Psoas muscle (tissue), 7 donors: ENCODE measurements at regions not wholly inside any gene's neighbourhood (a gene's known extent, or its start where the extent isn't known, plus 50 kb on each side); places are given as distances from the start of the nearest gene placed in this dataset.

Experiments used
- ATAC-seq, 4 donors: fragments of 200-7000 bp; cut with Tn5 transposase; one replicate each; pipeline ENCODE4 v1.9.1; 2020; ENCODE audit warnings: moderate library complexity in 3 of 4, mild to moderate bottlenecking in 2 of 4
- DNase-seq, 2 donors: peaks; one replicate each; pipeline ENCODE4 v3.0.0-alpha.2; 2020
- H3K27ac ChIP-seq: fragments of 200-600 bp; one replicate; pipeline ENCODE4 v1.8.0; 2022
- H3K27me3 ChIP-seq, 3 donors: fragments of 200-600 bp in 1 of 3; one replicate each; pipeline versions ENCODE4 v1.6.1 to v1.8.0; 2013 to 2022; ENCODE audit warnings: low read length in 2 of 3, mild to moderate bottlenecking in 2 of 3, moderate library complexity in 1 of 3; ENCODE audit not compliant: insufficient read depth in 3 of 3
- H3K36me3 ChIP-seq, 2 donors: fragments of 200-600 bp in 1 of 2; one replicate each; pipeline versions ENCODE4 v1.6.1 to v1.8.0; 2013 to 2022; ENCODE audit warnings: low read depth in 1 of 2, mild to moderate bottlenecking in 1 of 2, moderate library complexity in 1 of 2; ENCODE audit not compliant: insufficient read depth in 1 of 2
- H3K4me1 ChIP-seq: fragments of 200-600 bp; one replicate; pipeline ENCODE4 v1.8.0; 2022
- H3K4me3 ChIP-seq: fragments of 200-600 bp; one replicate; pipeline ENCODE4 v1.8.0; 2022; ENCODE audit warnings: mild to moderate bottlenecking
- H3K9me3 ChIP-seq: fragments of 200-600 bp; one replicate; pipeline ENCODE4 v1.8.0; 2022
- WGBS, 3 donors: extraction: QIAGEN DNeasy Blood & Tissue Kit; methylation state at CpG; one replicate each; pipeline versions ENCODE4 v1.1.6 to v1.1.7; 2013; 5-methylcytosine and 5-hydroxymethylcytosine counted together
- intact Hi-C, 2 donors: fragments of 100-400 bp; cut with DNase I; formaldehyde crosslinking; loops; one replicate each; pipeline versions ENCODE4 v1.11.0 to v1.14.2; 2022
- TF ChIP-seq, protein P1 (sequence below): fragments of 200-600 bp; IDR thresholded peaks from one replicate; pipeline ENCODE4 v1.8.0; 2022; ENCODE audit warnings: antibody characterized with exemption
- donor health status: healthy with polysubstance abuse.
- donor health status: DM: no; HTN: no; CAD: no; lungs with moderate emphysema.
- donor health status: Bipolar disorder and iron deficiency.
- donor health status: healthy.
- donor health status: DM: yes; HTN: yes; CAD: no.
- donor health status: DM: no; HTN: no; CAD: no.
- donor health status: DM: yes; HTN: yes; CAD: no.

DNA sequence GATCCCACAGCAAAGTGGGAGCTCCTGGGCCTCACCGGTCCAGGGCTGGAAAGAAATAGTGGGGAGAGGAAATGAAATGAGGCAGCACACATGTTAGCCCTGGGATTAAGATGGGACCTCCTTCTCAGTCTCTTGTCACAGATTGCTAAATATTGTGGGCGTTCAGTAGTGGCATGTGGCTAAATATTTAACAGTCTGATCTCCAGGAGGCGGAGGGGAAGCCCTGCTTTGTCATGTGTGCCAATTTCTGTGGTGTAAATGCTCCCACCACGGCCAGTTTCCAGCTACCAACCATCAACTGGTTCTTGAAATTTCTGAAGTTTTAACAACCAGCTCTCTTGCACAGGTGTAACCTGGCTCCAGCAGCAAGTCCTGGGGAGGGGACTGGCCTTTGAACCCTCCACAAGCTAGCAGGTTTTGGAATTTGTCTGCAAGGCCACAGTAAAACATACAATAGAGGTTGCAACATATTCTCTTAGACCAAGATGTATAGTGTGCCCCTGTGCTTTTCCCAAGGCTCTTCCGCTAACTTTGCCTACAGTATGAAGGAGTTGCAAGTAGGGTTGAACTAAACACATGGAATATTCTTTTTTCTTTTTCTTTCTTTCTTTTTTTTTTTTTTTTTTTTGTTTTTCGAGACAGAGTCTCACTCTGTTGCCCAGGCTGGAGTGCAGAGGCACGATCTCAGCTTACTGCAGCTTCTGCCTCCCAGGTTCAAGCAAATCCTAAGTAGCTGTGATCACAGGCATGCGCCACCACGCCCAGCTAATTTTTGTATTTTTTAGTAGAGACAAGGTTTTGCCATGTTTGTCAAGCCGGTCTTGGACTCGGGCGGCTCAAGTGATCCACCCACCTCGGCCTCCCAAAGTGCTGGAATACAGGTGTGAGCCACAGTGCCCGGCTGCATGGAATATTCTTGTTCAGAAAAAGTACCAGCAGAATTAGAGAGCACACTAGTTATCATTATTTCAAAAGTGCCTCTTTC, 103.1 kb upstream of the PCBD1 start:
- no peak for ATAC-seq
- Histone ChIP-seq H3K9me3 (no peaks in the 10 kb centered on the region), H3K27ac (no peak overlapping the region), H3K4me3 (no peak overlapping the region), H3K36me3 (no peaks in the 10 kb centered on the region), H3K4me1 (no peaks in the 10 kb centered on the region), H3K27me3 (no peaks in the 10 kb centered on the region)
- 85 to 91% (median 90%) methylated on average over 14 of the region's 14 CpGs for WGBS, 3 donors
- intact Hi-C loops, result no loop called here
- TF ChIP-seq, protein P1, sequence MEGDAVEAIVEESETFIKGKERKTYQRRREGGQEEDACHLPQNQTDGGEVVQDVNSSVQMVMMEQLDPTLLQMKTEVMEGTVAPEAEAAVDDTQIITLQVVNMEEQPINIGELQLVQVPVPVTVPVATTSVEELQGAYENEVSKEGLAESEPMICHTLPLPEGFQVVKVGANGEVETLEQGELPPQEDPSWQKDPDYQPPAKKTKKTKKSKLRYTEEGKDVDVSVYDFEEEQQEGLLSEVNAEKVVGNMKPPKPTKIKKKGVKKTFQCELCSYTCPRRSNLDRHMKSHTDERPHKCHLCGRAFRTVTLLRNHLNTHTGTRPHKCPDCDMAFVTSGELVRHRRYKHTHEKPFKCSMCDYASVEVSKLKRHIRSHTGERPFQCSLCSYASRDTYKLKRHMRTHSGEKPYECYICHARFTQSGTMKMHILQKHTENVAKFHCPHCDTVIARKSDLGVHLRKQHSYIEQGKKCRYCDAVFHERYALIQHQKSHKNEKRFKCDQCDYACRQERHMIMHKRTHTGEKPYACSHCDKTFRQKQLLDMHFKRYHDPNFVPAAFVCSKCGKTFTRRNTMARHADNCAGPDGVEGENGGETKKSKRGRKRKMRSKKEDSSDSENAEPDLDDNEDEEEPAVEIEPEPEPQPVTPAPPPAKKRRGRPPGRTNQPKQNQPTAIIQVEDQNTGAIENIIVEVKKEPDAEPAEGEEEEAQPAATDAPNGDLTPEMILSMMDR, result no peak
- DNase-seq, result no peak

- H3K27ac ChIP-seq, result no peak overlapping the region
- DNase-seq (no peak), ATAC-seq (no peak)
- WGBS, 3 donors, result 71 to 81% (median 76%) methylated on average over 8 of the region's 8 CpGs
- intact Hi-C loops, result no loop called here
- H3K36me3 ChIP-seq, result no peaks in the 10 kb centered on the region
- H3K4me3 ChIP-seq, result no peak overlapping the region
- no peaks in the 10 kb centered on the region for H3K9me3 ChIP-seq
- TF ChIP-seq, protein P1, result no peak
- no peaks in the 10 kb centered on the region for H3K27me3 ChIP-seq
- H3K4me1 ChIP-seq, result no peaks in the 10 kb centered on the region
These were observed 104.1 kb upstream of the PCBD1 start for GRCh38 chr10:70992436-70992835.

DNA sequence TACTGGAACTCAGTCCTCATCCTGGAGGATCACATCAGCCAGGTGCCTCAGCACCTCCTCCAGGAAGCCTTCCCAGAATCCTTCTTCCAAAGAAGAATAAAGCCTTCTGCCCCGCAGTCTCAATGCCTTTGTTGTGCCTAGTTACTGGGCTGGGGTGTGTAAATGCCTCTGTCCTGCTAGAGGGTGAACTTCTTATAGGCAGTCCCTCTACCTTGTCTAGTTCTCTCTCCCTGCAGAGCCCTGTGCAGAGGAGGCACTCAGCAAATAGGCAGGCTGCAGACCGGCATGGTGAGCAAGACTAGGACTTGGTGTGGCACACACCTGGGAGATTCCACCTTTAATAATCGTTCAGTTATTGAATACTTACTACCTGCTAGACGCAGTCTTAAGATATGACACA, 104.7 kb upstream of the PCBD1 start:
- intact Hi-C loops, result no loop called here
- no peaks in the 10 kb centered on the region for H3K4me1 ChIP-seq
- WGBS, 3 donors, result 87 to 91% (median 90%) methylated on average over 4 of the region's 4 CpGs
- ATAC-seq (no peak), DNase-seq (no peak)
- TF ChIP-seq, protein P1, result no peak
- no peaks in the 10 kb centered on the region for H3K27me3 ChIP-seq
- no peak overlapping the region for H3K4me3 ChIP-seq
- no peaks in the 10 kb centered on the region for H3K9me3 ChIP-seq
- no peaks in the 10 kb centered on the region for H3K36me3 ChIP-seq
- no peak overlapping the region for H3K27ac ChIP-seq

DNA sequence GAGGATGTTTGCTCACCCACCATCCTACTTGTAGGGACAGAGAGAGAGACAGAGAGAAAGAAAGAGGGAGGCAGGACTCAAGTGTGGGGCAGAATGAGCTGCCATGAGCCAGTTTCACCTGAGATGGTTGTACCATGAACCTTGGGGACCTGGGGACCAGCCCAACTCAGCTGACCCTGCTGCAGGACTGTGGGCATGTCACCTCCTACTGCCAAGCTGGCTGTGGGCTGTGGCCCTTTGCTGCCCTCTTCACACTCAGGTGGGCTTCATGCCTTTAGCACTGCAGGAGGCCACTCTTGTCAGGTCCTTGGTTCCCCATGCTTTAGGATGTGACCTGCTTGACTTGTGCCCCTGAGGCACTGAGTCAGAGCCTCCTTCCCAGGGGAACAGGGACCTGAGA, 108.2 kb upstream of the PCBD1 start:
- no peak for ATAC-seq
- H3K9me3 ChIP-seq, result no peaks in the 10 kb centered on the region
- no peak overlapping the region for H3K4me3 ChIP-seq
- TF ChIP-seq, protein P1, result no peak
- no peak overlapping the region for H3K27ac ChIP-seq
- H3K36me3 ChIP-seq, result no peaks in the 10 kb centered on the region
- H3K27me3 ChIP-seq, result no peaks in the 10 kb centered on the region
- DNase-seq, result no peak
- H3K4me1 ChIP-seq, result no peaks in the 10 kb centered on the region
- intact Hi-C loops, result no loop called here
